HG03196 (cell line): ENCODE measurements at regions not wholly inside any gene's neighbourhood (a gene's known extent, or its start where the extent isn't known, plus 50 kb on each side); places are given as distances from the start of the nearest gene placed in this dataset.
"Not testable (repeated sequence)": the region's sequence is repeated elsewhere in the genome, so short reads cannot be mapped to it uniquely, and the experiment has no call there.

Experiments
- ATAC-seq: cut with Tn5 transposase; IDR thresholded peaks from one replicate; pipeline ENCODE4 v1.9.1; 2021; ENCODE audit not compliant: unreplicated experiment

DNA sequence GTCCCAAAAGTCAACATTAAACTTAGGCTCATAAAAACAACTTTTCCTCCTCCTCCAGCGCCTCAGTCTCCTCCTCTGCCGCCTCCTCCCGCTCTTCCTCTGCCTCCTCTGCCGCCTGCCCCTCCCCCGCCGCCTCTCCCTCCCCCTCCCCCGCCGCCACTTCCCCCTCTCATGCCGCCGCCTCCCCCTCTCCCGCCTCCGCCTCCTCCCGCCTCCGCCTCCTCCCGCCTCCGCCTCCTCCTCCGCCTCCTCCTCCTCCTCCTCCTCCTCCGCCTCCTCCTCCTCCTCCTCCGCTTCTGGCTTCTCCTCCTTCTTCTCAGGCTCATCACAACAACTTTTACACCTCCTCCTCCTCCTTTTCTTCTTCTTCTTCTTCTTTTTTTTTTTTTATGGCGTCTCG lies 599.9 kb downstream of the TMEM182 start:
- no peak for ATAC-seq

DNA sequence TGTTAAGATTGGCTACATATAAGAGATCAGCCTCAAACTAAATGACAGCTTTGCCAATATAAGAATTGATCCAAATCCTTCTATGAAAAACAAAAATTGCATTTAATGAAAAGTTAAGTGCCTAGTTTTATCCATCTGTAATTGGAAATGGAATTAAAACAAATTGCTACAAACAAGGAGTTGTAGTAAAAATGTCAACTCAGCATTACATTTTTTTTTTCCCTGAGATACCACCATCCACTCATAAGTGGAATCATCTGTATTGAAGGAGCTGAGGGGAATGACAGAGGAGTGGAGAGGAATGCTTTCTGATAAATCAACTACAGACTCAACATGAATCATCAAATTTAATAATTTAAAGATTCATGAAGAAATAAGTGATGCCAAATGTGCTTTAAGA lies 601.8 kb downstream of the TMEM182 start:
- no peak for ATAC-seq

DNA sequence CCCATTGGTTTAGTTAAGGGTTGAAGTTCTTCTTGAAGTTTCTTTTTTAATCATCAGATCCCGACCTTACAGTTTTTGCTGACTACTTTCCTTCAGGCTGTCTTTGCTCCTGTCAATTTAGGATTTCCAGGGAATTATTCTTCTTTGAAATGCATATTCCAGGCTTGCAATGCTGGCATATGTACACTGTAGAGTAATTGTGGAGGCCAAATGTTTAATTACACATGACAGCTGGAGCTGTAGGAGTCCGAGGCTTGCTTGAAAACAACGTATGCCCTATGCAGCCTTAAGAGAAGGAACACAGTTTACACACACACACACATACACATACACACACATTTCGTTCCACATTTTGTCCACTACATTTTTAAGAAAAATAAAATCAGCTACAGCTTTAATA lies 602.3 kb downstream of the TMEM182 start:
- no peak for ATAC-seq

DNA sequence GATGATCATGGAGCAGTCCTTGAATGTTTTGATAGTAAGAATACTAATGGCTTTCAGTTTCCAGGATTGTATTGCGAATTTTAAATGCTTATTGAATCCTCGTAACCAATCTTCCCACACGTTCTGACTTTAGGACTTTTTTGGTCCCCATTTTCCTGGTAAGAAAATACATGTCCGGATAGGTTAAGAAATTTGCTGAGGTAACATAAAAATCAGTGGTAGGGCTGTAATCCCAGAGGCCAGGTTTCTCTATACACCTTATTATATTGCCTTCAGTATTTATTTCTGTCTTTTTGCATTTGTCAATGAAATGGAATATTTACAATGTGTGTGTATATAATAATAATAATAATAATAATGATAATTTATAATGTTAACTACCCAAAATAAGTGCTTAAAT lies 603.2 kb downstream of the TMEM182 start:
- no peak for ATAC-seq

DNA sequence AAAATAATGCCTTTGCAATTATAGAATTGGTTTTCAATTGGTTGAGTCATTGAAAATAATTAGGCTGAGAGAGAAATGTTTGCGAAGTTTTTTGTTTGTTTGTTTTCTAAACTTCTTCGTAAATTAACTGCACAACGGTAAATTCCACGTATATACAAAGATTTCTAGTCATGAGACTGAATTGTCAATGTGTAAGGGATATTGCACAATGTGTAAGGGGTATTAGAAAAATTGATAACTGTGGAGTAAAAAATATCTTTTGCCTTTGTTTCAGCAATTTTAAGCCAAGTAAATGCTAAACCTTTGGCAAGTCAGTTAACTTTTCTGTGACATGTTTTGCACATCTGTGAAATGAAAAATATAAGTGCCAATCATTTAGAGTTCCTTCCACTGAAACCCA lies 606.0 kb downstream of the TMEM182 start:
- no peak for ATAC-seq

DNA sequence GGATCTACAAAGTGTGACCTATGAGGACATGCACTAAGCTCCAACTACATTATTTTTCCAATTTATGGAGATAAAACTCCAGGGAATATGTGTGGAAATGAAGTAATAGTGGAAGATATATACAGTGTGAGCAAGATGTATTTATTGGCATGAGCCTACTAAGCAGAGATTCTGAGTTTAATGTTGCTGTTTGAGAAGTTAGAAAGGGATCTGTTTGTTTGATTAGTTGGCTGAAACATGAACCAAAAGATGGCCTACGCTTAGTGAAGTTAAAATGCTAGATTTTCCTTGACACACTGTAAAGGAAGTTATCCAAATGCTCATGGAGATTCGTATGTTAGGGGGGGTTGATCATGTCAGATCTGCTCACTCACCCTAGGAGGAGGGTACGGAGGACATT lies 621.7 kb downstream of the TMEM182 start:
- ATAC-seq: no peak

DNA sequence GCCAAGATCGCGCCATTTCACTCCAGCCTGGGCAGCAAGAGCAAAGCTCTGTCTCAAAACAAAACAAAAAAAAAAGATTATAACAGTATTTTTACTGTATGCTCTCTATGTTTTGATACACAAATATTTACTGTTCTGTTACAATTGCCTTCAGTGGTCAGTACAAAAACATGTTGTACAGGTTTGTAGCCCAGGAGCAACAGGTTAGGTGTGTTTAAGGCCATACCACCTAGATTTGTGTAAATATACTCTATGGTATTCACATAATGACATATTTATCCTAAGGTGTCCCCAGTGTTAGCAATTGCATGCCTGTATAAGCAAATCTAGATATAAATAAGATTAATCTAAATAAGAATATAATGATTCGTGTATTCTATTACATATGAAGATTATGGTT lies 625.0 kb downstream of the TMEM182 start:
- no peak for ATAC-seq

DNA sequence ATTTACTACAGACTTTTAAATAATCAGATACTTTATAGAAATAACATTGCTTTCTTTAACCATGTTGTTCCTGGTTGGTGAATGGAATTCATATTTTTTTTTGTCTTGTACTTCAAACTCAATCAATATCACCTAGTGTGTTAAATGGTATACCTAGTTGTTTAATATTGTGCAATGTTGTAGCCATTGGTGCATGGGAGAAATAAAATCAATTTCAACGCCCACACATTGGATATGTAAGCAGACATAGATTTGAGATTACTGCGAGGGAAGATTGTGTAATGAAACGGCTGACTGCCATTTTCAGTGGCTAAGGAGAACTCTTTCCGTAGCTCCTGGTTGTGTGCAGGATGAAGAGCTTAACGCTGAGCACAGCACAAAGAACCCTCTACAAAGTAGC lies 626.1 kb downstream of the TMEM182 start:
- no peak for ATAC-seq

DNA sequence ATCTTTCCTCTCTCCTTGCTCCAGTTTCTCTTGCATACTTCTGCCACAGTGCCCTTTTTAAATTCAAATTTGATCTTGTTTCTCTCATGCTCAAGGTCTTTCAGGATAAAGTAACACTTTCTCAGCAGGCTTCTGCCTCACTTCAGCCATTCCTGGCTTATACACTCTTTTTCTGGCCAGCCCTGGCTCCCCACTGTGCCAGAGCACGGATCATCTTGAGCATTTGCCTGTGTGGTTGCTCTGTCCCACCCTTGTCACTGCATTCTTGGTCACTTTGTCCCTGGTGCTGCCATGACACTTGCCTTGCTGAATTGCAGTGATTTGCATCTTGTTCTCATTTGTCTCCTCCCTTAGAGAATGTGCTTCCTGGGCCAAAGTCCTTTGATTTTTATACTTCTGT lies 634.3 kb downstream of the TMEM182 start:
- no peak for ATAC-seq

DNA sequence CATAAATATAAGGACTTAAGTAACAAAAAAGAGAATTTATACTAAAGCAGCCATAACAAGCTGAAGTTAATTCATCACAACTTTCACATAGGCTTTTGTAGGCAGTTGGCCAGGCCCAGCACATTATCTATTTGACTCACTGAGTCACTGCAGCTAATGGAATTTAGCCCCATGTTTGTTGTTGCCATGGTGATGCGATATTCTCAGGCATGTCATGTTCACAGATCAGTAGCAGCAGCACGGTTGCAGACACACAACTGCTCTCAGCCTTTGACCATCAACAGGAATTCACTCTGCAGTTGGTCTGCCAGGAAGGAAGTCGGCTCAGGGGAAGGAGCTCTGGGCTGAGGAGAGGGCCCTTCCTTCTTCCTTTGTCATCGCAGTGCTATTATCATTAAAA lies 639.8 kb downstream of the TMEM182 start:
- ATAC-seq: no peak

DNA sequence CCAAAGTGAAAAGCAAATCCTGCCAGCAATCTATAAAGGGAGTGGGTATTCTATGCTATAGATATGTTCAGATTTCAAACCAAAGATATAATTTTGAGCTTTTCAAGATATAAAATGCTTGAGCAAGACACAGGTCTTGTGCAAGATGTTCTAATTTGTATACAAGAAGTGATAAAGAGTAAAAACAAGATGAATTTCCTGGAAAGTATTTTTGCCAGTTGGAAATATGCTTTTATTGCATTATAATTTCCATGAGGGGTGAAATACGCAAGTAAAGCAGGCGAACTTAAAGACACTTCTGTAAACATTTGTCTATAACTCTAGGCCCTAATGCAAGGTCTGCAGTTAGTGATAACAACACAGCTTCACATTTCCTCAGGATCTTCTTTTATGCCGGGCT lies 640.5 kb downstream of the TMEM182 start:
- no peak for ATAC-seq

DNA sequence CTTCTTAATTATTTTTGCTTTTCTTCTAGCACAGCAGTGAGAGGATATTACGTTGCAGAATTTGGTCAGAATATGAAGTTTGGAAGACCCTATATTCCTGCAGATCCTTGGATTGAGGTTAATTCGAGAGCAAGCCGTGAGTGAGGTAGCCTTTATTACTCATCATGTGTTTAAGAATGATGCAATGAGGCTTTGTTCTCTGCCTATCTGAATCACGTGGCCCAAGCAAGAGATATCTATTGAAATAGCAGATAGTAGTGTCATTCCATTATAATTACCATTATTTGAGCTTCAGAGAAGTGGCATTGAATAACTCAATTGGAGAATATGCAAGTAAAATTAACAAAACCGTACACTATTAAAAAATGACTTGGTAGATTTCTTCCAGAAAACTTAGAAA lies 641.1 kb downstream of the TMEM182 start:
- ATAC-seq: no peak

DNA sequence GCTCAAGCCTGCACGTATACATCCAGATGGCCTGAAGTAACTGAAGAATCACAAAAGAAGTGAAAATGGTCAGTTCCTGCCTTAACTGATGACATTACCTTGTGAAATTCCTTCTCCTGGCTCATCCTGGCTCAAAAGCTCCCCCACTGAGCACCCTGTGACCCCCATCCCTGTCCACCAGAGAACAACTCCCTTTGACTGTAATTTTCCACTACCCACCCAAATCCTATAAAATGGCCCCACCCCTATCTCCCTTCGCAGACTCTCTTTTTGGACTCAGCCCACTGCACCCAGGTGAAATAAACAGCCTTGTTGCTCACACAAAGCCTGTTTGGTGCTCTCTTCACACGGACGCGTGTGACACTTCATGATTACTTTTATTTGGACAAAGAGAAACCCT lies 641.6 kb downstream of the TMEM182 start:
- ATAC-seq: not testable (repeated sequence)

DNA sequence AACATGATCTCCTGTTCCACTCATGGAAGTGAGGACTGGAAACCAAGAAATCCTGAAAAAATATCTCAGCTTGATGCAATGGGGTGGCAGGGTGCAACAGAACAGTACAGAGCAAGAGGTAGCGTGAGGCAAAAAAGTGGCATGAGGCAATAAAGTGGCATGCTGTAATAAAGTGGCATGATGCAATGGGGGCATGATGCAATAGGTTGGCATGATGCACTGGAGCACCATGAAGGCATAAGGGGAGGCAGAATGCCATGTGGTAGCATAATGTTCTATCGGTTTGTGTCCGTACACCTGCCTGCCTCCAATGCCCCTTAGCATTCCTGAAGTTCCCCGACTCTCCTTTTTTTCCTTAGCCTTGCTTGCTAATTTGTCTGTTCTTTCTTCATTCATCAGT lies 648.4 kb downstream of the TMEM182 start:
- ATAC-seq: no peak

DNA sequence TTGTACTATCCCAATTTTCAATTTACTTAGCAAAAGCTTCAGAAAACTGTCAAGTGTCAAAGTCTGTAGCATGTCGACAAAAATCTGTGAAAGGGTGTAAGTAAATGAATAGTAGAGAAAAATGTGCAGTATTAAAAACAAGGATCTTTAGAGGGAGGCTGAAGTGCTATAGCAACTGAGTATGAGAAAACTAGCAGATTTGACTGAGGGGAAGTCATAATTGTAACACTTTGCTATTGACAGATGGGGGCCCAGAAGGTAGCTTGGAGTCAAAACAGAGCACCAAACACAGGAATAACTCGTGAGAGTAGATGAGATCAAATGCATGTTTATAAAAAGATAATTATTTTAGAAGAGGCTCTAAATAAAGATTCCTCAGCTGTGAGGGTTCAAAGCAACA lies 657.7 kb downstream of the TMEM182 start:
- no peak for ATAC-seq

DNA sequence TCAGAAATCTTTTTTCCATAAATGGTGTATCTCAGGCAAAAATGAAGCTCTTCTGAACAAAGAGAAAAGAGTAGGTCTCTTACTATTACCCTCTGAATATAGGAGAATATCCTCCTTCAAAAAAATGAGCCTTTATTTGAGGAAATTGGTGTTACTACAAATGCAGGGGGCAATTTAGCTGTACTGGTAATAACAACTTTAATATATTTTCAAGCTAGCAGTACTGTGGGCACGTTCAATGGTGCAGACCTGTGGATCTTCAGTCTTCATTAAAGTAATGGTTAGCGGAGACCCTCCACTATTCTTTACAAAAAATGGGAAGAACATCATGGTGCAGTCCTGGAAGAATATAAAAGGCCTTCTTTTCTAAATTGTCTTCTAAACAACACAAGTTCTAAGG lies 661.3 kb downstream of the TMEM182 start:
- no peak for ATAC-seq

DNA sequence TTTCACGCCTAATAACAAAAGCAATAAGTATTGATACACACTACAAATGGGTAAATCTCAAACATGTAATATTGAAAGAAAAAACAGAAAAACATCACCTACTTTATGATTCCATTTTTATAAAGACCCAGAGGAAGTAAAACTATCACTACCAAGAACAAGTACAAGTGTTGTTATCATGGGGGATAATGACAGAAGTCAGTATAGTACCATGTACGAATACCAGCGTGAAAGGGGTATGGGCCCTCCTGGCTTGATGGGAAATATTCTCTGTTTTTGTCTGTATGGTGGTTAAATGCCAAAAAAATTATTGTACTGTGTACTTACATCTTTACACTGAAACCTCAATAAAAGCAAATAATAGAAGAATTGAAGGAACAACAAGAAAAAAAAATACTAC lies 665.7 kb downstream of the TMEM182 start:
- no peak for ATAC-seq

DNA sequence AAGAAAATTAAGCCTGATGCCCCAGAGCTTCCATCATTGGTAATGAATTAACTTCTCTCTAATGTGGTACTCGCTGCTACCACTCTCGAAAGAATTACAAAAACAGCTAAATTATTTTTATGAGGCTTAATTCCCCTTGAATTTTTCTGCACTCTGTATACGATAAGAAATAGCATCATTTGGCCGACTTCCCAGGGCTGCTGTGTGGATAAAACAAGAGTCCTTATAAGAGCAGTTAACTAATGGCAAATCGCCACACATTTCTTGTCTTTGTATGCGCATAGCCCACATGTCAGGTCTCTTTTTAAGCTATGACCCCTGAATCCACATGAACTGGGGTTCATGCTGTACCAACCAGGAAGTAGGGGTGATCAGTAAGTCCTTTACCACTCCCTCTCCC lies 668.4 kb downstream of the TMEM182 start:
- no peak for ATAC-seq

DNA sequence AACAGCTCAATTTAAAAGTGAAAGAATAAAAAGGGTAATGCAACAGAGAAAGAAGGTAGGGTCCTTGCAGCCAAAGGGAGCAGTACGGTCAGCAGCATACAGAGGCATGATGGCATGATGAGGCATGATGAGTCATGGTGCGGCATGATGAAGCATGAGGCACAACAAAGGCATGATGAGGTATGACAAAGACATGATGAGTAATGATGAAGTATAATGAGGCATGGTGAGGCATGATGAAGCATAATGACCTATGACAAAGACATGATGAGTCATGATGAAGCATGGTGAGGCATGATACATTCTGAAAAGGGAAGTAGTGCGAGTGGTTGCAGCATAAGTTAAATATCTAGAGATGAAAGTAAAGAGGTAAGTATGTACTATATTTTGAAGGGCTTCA lies 673.2 kb downstream of the TMEM182 start:
- ATAC-seq: no peak

DNA sequence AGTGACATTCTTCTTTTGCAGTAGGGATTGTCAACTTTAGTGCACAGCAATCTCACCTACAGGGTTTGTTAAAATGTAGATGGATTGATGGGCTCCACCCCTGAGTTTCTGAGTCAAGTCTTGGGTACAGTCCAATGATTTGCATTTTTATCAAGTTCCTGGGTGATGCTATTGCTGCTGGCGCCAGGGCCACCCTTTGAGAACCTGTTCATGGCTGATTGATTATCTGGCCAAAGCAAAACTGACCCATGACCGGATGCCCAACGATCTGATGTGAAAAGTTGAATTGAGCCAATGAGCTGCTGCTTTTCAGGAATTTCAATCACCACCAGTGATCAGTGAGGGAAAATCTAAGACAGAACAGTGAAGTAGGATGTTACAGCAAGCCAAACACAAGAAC lies 675.3 kb downstream of the TMEM182 start:
- no peak for ATAC-seq

DNA sequence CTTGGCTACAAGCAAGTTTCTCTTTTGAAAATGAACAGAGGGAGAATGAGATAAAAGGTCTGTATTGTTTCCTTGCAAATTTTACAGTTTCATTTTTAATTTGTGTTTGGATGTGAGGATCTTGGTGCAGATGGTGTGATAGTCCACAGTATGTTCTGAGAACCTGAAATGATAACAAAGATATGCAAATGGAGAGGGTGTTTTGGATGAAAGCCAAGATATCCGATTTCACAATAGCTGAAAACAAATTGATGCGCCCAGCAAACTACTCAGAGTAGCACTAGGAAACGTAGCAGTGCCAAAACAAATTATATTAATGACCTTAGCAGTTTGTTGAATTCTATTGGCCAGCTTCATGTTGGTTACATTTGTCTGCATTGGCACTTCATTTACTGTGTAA lies 683.5 kb downstream of the TMEM182 start:
- ATAC-seq: no peak

DNA sequence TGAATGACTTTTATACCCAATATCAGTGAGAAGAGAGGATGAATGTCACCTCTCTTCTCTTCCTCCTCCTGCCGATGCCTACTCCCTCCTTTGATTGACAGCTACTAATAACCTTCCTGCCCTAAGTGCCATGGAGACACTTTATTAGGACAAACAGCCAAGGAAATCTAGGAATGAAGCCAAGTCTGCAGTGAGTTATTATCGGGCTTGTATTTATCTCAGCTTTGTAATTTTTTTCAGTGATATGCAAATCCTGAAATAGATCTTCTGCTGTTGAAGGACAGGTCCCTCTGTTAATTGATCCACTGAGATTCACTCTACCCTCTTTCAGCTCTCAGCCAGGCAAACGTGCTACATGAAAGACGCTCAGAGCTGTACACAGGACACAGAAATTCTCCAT lies 686.7 kb downstream of the TMEM182 start:
- no peak for ATAC-seq

DNA sequence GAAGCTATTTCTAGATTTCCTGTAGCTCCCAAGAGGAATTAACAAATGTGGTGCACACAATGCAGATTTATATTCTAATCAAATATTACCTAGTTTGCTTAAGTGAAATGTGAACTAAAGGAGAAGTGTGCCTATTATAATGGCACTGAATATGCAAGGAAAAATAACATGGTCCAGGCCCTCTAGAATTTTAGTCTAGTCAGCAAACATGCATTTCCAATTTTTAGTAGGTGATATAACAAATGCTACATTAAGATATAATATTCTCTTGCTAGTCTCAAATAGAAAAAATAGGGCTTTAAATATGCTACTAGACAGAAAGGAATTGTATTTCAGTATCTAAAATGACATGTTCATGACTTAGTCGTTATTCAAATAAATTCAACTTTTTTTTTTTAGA lies 689.5 kb downstream of the TMEM182 start:
- ATAC-seq: no peak

DNA sequence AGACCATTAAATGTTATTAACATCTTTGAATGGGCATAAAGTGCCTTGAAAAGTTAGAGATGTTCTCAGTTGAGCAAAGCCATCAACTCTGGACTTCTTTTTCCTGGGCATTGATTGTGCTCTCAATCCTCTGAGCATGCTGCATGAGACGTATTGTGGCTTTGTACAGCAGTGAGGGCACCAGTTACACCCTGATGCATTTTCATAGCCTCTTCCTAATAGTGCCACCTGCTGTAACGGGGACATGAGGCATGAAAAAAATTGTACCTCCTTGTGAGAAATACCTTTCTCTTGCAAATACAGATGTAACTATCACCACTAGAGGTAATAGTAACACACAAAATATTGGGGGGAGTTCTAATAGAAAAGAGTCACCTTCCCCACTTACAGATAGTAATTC lies 697.5 kb downstream of the TMEM182 start:
- no peak for ATAC-seq
